Astrocyte of the hippocampus (primary cell): ENCODE measurements at regions not wholly inside any gene's neighbourhood (a gene's known extent, or its start where the extent isn't known, plus 50 kb on each side); places are given as distances from the start of the nearest gene placed in this dataset.

Experiments
- DNase-seq: peaks from one replicate; pipeline ENCODE4 v3.0.0; 2011; ENCODE audit warnings: low read depth, low spot score

- no peak for DNase-seq
Observed at GRCh38 chr2:55973673-55974072, 50.1 kb upstream of the EFEMP1 start.

- no peak for DNase-seq
Observed at GRCh38 chr2:55976681-55977080, 53.1 kb upstream of the EFEMP1 start.

GRCh38 chr2:55985406-55985805 is 61.8 kb upstream of the EFEMP1 start:
- DNase-seq: no peak

- DNase-seq: peak; percentile 25
Observed at GRCh38 chr2:55986001-55986400, 62.4 kb upstream of the EFEMP1 start.

- peak; percentile 80 for DNase-seq
Observed at GRCh38 chr2:55986700-55987440, 63.3 kb upstream of the EFEMP1 start.

- no peak for DNase-seq
Observed at GRCh38 chr2:55989405-55989804, 65.8 kb upstream of the EFEMP1 start.

GRCh38 chr2:55992455-55992854 is 68.9 kb upstream of the EFEMP1 start:
- peak; percentile 98 for DNase-seq

- DNase-seq: no peak
Observed at GRCh38 chr2:55993685-55994084, 70.1 kb upstream of the EFEMP1 start.

- no peak for DNase-seq
Observed at GRCh38 chr2:55995211-55995610, 71.6 kb upstream of the EFEMP1 start.

GRCh38 chr2:55995902-55996301 is 72.3 kb upstream of the EFEMP1 start:
- no peak for DNase-seq

- no peak for DNase-seq
Observed at GRCh38 chr2:55999231-55999630, 75.6 kb upstream of the EFEMP1 start.

GRCh38 chr2:55999790-56000189 is 76.2 kb upstream of the EFEMP1 start:
- no peak for DNase-seq

- DNase-seq: no peak
Observed at GRCh38 chr2:56001947-56002346, 78.4 kb upstream of the EFEMP1 start.

- DNase-seq: peak; percentile 84
Observed at GRCh38 chr2:56008661-56009431, 85.3 kb upstream of the EFEMP1 start.

GRCh38 chr2:56009758-56010458 is 86.3 kb upstream of the EFEMP1 start:
- peak; percentile 56 for DNase-seq

GRCh38 chr2:56011624-56012023 is 88.0 kb upstream of the EFEMP1 start:
- DNase-seq: no peak

GRCh38 chr2:56012221-56012765 is 88.7 kb upstream of the EFEMP1 start:
- no peak for DNase-seq

- DNase-seq: no peak
Observed at GRCh38 chr2:56013475-56013874, 89.9 kb upstream of the EFEMP1 start.

GRCh38 chr2:56014046-56014730 is 90.6 kb upstream of the EFEMP1 start:
- DNase-seq: no peak

GRCh38 chr2:56015711-56016115 is 92.1 kb upstream of the EFEMP1 start:
- no peak for DNase-seq

GRCh38 chr2:56017784-56018183 is 94.2 kb upstream of the EFEMP1 start:
- DNase-seq: no peak

- DNase-seq: no peak
Observed at GRCh38 chr2:56018267-56018666, 94.7 kb upstream of the EFEMP1 start.
